CD1c-positive myeloid dendritic cell (primary cell): ENCODE measurements at regions not wholly inside any gene's neighbourhood (a gene's known extent, or its start where the extent isn't known, plus 50 kb on each side); places are given as distances from the start of the nearest gene placed in this dataset.
A peak's percentile ranks its signal among the peaks of the same experiment; 100 is the strongest.
"Not testable (repeated sequence)": the region's sequence is repeated elsewhere in the genome, so short reads cannot be mapped to it uniquely, and the experiment has no call there.

Source experiments
- DNase-seq: peaks from one replicate; pipeline ENCODE4 v3.0.0-alpha.2; 2016; ENCODE audit errors: extremely low spot score

DNA sequence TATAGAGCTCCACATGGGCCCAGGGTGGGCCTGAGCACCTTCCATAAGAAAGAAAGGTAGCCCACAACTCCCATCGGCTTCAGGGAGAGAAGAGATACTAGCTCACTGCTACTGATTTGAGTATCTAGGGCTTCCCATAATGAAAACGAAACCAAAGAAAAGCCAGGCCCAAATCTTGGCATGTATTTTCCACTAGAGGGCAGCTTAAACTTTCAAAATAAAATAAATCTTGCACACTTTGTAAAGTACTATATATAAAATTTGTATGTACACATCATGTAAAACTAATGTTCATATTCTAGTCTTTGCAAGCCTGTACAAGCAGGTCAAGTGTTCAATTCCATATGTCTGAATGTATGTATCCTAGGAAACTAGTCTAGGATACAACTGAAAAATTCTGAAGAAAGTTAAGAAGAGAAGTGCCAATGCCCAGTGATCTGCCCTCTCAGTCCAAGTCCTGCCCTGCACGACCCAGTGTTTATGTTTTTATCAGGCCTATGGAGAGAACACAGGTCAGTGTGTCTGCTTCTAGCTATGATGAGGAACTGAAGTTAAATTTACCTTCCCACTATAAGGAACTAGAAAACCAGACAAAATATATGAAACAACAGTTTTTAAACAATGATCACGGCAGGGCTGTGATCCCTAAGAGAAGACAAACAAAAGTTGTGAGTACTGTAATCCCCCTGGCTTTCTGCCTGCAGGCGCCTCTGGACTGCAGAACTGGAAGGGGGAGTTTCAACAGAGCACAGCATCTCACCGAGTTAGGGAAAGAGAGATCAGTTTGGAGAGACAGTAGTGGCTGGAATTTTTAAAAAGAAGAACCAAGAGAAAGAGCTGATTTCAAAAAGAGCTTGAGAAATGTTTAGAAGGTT lies 475.7 kb downstream of the UQCRFS1 start:
- DNase-seq, result peak; percentile 17

- DNase-seq, result no peak
Measured at GRCh38 chr19:28736528-28736927, 476.4 kb downstream of the UQCRFS1 start.

DNA sequence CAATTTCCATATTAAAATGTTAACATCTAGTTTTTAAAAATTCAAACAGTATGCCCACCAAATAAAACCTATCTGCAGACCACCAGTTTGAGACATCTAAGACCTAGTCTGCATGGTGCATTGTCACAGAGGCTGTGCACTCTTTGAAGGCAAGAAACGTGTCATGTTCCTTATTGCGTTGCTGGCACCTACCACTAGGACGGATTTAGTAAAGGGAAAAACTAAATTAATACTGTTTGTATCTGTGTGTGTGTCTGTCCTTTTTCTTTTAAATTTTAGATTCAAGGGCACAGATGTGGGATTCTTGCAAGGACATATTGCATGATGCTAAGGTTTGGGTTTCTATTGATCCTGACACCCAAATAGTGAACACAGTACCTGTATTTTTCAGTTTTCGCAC lies 481.4 kb downstream of the UQCRFS1 start:
- no peak for DNase-seq

- no peak for DNase-seq
Measured at GRCh38 chr19:28730791-28731512, 482.0 kb downstream of the UQCRFS1 start.

GRCh38 chr19:28727480-28728159 lies 485.3 kb downstream of the UQCRFS1 start:
- peak; percentile 4 for DNase-seq

GRCh38 chr19:28726533-28727479 lies 486.1 kb downstream of the UQCRFS1 start:
- peak; percentile 2 for DNase-seq

DNA sequence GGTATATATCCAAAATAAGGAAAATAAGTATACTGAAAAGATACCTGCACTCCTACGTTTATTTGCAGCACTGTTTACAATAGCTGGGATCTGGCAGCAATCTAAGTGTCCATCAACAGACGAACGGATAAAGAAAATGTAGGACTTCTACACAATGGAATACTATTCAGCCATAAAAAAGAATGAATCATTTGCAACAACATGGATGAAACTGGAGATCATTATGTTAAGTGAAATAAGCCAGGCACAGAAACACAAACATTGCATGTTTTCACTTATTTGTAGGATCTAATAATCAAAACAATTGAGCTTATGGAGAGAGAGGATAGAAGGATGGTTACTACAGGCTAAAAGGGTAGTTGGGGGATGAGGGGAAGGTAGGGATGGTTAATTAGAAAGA lies 494.0 kb downstream of the UQCRFS1 start:
- DNase-seq, result no peak

- no peak for DNase-seq
Measured at GRCh38 chr19:28715157-28715556, 497.8 kb downstream of the UQCRFS1 start.

DNA sequence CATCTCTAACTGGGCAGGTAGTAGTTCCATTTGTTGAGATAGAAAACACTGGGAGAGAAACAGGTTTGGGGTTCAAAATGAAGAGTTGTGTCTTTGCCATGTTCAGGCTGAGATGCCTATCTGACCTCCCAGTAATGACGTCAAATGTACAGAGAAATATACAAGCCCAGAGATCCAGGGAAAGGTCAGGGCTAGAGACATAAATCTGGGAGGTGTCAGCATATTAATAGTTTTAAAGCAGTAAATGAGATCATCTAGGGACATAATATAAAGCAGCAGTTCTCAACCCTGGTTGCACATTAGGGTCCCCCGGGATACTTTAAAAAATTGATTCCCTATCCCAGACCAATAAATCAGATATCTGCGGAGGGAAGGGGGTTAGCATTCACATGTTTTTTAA lies 501.5 kb downstream of the UQCRFS1 start:
- no peak for DNase-seq

DNA sequence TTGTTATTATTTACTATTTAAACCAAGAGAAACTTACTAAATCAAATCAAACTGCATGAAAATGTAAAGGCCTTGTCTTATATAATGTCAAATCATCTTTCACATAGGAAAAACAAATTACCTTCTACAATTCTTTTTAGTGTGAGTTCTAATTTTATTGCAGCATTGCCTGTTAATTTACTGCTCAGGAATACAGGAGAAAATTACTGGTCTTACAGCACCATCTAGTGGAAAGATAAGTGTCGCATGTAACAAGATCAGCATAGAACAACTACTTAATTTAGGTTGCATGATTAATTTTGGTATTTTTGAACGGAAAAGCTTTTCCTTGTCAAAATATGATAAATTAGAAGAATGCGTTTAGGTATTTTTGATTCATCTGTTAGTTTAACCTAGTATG lies 502.7 kb downstream of the UQCRFS1 start:
- peak; percentile 65 for DNase-seq

DNA sequence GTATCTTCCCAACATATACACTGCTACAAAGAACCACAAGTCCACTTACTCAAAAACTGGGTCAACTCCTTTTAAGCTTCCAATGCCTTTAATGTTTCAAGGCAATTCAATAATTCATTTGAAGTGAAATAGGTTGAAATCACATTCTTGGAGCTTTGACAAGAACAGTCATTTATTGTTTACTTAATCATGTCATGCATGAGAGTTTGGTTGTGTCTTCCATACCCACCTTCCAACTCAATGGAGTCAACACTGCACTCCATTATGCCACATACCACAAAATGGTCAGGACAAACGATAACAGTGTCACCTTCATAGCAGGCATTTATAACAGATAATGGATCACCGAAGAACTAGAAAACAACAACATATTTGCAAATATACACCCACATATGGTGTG lies 506.3 kb downstream of the UQCRFS1 start:
- DNase-seq, result no peak

GRCh38 chr19:28705008-28705407 lies 507.9 kb downstream of the UQCRFS1 start:
- no peak for DNase-seq

GRCh38 chr19:28703400-28703956 lies 509.5 kb downstream of the UQCRFS1 start:
- DNase-seq, result no peak

- DNase-seq, result no peak
Measured at GRCh38 chr19:28701491-28701890, 511.5 kb downstream of the UQCRFS1 start.

GRCh38 chr19:28700176-28700575 lies 512.8 kb downstream of the UQCRFS1 start:
- no peak for DNase-seq

DNA sequence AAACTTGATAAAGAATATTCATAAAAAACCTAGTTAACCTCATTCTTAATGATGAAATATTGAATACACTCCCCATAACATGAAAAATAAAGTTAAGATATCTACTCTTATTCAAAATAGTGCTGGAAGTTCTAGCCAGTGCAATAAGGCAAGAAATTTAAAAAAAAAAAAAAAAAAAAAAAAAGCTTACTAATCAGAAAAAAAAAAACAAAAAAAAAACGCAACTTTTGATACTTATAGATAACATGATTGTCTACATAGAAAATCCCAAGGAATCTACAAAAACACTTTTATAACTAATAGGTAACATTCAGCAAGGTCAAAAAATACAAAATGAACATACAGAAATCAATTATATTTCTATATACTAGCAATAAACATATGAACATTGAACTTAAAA lies 515.6 kb downstream of the UQCRFS1 start:
- no peak for DNase-seq

GRCh38 chr19:28694812-28695211 lies 518.1 kb downstream of the UQCRFS1 start:
- DNase-seq, result no peak

DNA sequence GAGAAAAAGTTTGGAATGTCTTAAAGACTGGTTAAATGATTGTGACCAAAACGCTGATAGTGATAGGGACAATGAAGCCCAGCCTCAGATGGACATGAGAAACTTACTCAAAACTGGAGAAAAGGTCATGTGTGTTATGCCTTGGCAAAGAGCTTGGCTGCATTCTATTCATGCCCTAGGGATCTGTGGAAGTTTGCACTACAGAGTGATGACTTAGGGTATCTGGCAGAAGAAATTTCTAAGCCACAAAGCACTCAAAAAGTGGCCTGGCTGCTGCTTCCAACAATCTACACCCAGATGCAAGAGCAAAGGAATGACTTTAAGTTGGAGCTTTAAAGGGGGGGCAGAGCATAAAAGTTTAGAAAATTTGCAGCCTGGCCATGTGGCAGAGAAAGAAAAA lies 521.3 kb downstream of the UQCRFS1 start:
- no peak for DNase-seq

DNA sequence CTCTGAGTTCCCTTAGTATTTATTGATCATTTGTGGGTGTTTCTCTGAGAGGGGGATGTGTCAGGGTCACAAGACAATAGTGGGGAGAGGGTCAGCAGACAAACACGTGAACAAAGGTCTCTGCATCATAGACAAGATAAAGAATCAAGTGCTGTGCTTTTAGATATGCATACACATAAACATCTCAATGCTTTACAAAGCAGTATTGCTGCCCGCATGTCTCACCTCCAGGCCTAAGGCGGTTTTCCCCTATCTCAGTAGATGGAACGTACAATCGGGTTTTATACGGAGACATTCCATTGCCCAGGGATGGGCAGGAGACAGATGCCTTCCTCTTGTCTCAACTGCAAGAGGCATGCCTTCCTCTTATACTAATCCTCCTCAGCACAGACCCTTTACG lies 523.5 kb downstream of the UQCRFS1 start:
- not testable (repeated sequence) for DNase-seq

DNA sequence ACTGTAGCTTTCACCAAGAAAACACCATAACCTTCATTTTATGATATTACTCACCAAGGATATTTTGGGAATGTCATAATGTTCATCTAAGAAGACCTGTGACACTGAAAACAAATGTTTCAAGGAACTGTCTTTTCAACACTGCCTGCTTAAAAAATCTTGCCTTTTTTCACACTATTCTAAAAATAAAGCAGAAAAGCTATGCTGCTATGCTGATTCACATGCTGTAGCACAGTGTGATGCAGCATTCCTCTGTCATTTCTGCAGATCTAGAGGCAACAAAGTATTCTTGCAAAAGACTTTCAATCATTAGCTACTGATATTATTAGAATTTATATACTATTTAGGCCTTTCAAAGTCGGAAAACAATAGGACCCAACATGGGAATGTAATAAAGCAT lies 525.7 kb downstream of the UQCRFS1 start:
- DNase-seq, result no peak

DNA sequence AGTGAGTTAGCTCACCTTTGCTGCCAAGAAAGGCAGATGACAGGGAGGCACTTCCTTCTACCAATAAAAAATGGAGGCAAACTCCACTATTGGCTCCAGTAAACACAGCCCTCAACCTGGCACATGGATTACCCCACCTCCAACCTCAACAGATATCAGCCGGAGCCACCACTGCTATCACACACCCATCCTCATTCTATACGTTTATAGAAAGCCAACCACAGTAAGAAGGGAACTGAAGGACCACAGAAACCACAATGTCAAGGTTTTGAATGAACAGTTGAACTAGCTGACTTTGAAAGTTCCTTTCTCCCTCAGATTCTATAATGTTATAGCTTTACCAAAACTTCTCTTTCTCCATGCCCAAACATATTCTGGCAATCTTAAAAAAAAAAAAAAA lies 526.2 kb downstream of the UQCRFS1 start:
- no peak for DNase-seq
